ENCODE measurements at regions not wholly inside any gene's neighbourhood (a gene's known extent, or its start where the extent isn't known, plus 50 kb on each side); places are given as distances from the start of the nearest gene placed in this dataset.

DNA sequence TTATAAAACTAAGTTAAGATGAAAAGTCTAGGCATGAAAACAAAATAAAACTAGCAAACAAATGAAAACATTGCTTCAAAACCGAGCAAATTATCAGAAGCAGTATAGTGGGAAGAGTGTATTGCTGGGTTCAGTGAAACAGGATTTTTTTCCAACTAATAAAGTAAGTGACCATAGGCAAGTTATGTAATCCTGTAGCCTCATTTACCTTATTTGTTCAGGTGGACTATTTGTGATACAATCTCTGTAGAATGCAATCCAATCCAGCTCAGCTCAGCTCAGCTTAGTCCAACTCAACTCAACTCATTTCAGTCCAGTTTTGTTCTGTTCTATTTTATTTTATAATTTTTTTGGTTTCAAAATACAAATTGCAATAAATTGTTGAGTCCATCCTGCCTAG, 276.7 kb upstream of the LRIG3 start:
- H3K27ac ChIP-seq (ENCODE audit: low read depth in 1 of 2, low read length in 2 of 2) = no peak overlapping the region
- DNase-seq (no peak), ATAC-seq (ENCODE audit: low FRiP score) (no peak)
- 85% methylated on average over 1 of the region's 1 CpG for WGBS, 2 donors
- H3K36me3 ChIP-seq (ENCODE audit: control insufficient read depth in 1 of 2, insufficient read depth in 2 of 2, low read length in 1 of 2) = no peaks in the 10 kb centered on the region
- intact Hi-C loops (cut with DNase I) = no loop called here
- no peaks in the 10 kb centered on the region for H3K9me3 ChIP-seq (ENCODE audit: control insufficient read depth, low read length)
- no peaks in the 10 kb centered on the region for H3K4me1 ChIP-seq (ENCODE audit: control insufficient read depth in 1 of 2, insufficient read depth in 2 of 2, low read length in 2 of 2)
- no peak overlapping the region for H3K4me3 ChIP-seq (ENCODE audit: low read length in 2 of 2)
- no peaks in the 10 kb centered on the region for H3K27me3 ChIP-seq (ENCODE audit: control insufficient read depth in 1 of 2, insufficient read depth in 2 of 2, low read length in 1 of 2)

DNA sequence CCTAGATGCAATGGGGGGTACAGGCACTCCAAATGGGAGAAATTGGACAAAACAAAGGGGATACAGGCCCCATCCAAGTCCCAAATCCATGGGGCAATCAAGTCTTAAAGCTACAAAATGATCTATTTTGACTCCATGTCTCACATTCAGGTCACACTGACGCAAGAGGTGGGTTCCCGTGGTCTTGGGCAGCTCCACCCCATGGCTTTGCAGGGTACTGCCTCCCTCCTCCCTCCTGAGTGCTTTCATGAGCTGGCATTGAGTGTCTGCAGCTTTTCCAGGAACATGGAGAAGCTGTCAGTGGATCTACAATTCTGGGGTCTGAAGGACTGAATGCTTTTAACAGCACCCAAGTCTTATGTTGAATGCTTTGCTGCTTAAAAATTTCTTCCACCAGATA, 274.5 kb upstream of the LRIG3 start:
- Histone ChIP-seq H3K4me3 (ENCODE audit: low read length in 2 of 2) (no peak overlapping the region), H3K36me3 (ENCODE audit: control insufficient read depth in 1 of 2, insufficient read depth in 2 of 2, low read length in 1 of 2) (no peaks in the 10 kb centered on the region), H3K27ac (ENCODE audit: low read depth in 1 of 2, low read length in 2 of 2) (no peak overlapping the region), H3K27me3 (ENCODE audit: control insufficient read depth in 1 of 2, insufficient read depth in 2 of 2, low read length in 1 of 2) (no peaks in the 10 kb centered on the region), H3K4me1 (ENCODE audit: control insufficient read depth in 1 of 2, insufficient read depth in 2 of 2, low read length in 2 of 2) (no peaks in the 10 kb centered on the region), H3K9me3 (ENCODE audit: control insufficient read depth, low read length) (no peaks in the 10 kb centered on the region)
- DNase-seq (no peak), ATAC-seq (ENCODE audit: low FRiP score) (no peak)
- WGBS, 2 donors = 77 to 79% methylated on average over 2 of the region's 2 CpGs
- intact Hi-C loops (cut with DNase I) = no loop called here

GRCh38 chr12:59193476-59194050, 273.3 kb upstream of the LRIG3 start:
- Histone ChIP-seq H3K27me3 (ENCODE audit: control insufficient read depth in 1 of 2, insufficient read depth in 2 of 2, low read length in 1 of 2) (no peaks in the 10 kb centered on the region), H3K36me3 (ENCODE audit: control insufficient read depth in 1 of 2, insufficient read depth in 2 of 2, low read length in 1 of 2) (no peaks in the 10 kb centered on the region), H3K27ac (ENCODE audit: low read depth in 1 of 2, low read length in 2 of 2) (no peak overlapping the region), H3K4me3 (ENCODE audit: low read length in 2 of 2) (no peak overlapping the region), H3K4me1 (ENCODE audit: control insufficient read depth in 1 of 2, insufficient read depth in 2 of 2, low read length in 2 of 2) (no peaks in the 10 kb centered on the region), H3K9me3 (ENCODE audit: control insufficient read depth, low read length) (no peaks in the 10 kb centered on the region)
- intact Hi-C loops (cut with DNase I) = no loop called here
- 84 to 97% methylated on average over 1 of the region's 1 CpG for WGBS, 2 donors
- DNase-seq (no peak), ATAC-seq (ENCODE audit: low FRiP score) (no peak)

DNA sequence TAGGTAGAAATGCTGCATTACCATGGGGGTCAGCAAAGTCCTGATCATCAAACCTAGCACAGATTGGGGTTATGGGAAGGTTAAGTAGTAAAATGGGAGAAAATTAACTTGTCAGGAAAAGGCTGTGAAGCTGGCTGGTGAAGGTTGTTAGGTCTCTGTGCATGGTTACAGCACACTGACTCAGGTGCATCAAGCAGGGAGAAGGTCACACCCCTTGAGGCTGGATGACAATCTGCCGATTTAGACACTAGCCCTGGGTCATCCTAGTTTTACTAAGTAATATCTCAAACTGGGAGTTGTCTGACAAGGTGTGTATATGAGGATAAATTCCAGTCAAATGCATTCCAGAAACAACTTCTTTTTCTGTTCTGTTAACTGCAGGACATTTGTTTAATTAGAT, 271.1 kb upstream of the LRIG3 start:
- 75 to 88% methylated on average over 1 of the region's 1 CpG for WGBS, 2 donors
- no peak for DNase-seq

GRCh38 chr12:59186451-59186850, 266.1 kb upstream of the LRIG3 start:
- intact Hi-C loops (cut with DNase I) = no loop called here
- ATAC-seq (ENCODE audit: low FRiP score) (no peak), DNase-seq (no peak)
- no peaks in the 10 kb centered on the region for H3K4me1 ChIP-seq (ENCODE audit: control insufficient read depth in 1 of 2, insufficient read depth in 2 of 2, low read length in 2 of 2)
- peaks cover 0 to under 1% of the 10 kb centered on the region in 2 donors for H3K27me3 ChIP-seq (ENCODE audit: control insufficient read depth in 1 of 2, insufficient read depth in 2 of 2, low read length in 1 of 2)
- no peak overlapping the region for H3K4me3 ChIP-seq (ENCODE audit: low read length in 2 of 2)
- H3K36me3 ChIP-seq (ENCODE audit: control insufficient read depth in 1 of 2, insufficient read depth in 2 of 2, low read length in 1 of 2) = no peaks in the 10 kb centered on the region
- no peaks in the 10 kb centered on the region for H3K9me3 ChIP-seq (ENCODE audit: control insufficient read depth, low read length)
- WGBS, 2 donors = 21 to 31% methylated on average over 3 of the region's 3 CpGs
- H3K27ac ChIP-seq (ENCODE audit: low read depth in 1 of 2, low read length in 2 of 2) = no peak overlapping the region

More for the DNA sequence above, 271.1 kb upstream of the LRIG3 start:
- no peak overlapping the region for H3K4me3 ChIP-seq (ENCODE audit: low read length in 2 of 2)
- no peak overlapping the region for H3K27ac ChIP-seq (ENCODE audit: low read depth in 1 of 2, low read length in 2 of 2)
- H3K27me3 ChIP-seq (ENCODE audit: control insufficient read depth in 1 of 2, insufficient read depth in 2 of 2, low read length in 1 of 2) = no peaks in the 10 kb centered on the region
- H3K4me1 ChIP-seq (ENCODE audit: control insufficient read depth in 1 of 2, insufficient read depth in 2 of 2, low read length in 2 of 2) = no peaks in the 10 kb centered on the region
- no peak for ATAC-seq (ENCODE audit: low FRiP score)
- H3K9me3 ChIP-seq (ENCODE audit: control insufficient read depth, low read length) = no peaks in the 10 kb centered on the region
- intact Hi-C loops (cut with DNase I) = no loop called here
- H3K36me3 ChIP-seq (ENCODE audit: control insufficient read depth in 1 of 2, insufficient read depth in 2 of 2, low read length in 1 of 2) = no peaks in the 10 kb centered on the region

GRCh38 chr12:59185295-59185694, 265.0 kb upstream of the LRIG3 start:
- H3K27me3 ChIP-seq (ENCODE audit: control insufficient read depth in 1 of 2, insufficient read depth in 2 of 2, low read length in 1 of 2) = peaks cover 0 to 1% of the 10 kb centered on the region in 2 donors
- no peak overlapping the region for H3K27ac ChIP-seq (ENCODE audit: low read depth in 1 of 2, low read length in 2 of 2)
- intact Hi-C loops (cut with DNase I) = no loop called here
- no peaks in the 10 kb centered on the region for H3K36me3 ChIP-seq (ENCODE audit: control insufficient read depth in 1 of 2, insufficient read depth in 2 of 2, low read length in 1 of 2)
- H3K4me3 ChIP-seq (ENCODE audit: low read length in 2 of 2) = no peak overlapping the region
- WGBS, 2 donors = 86 to 93% methylated on average over 4 of the region's 4 CpGs
- H3K4me1 ChIP-seq (ENCODE audit: control insufficient read depth in 1 of 2, insufficient read depth in 2 of 2, low read length in 2 of 2) = no peaks in the 10 kb centered on the region
- no peaks in the 10 kb centered on the region for H3K9me3 ChIP-seq (ENCODE audit: control insufficient read depth, low read length)
- ATAC-seq (ENCODE audit: low FRiP score) = no peak
- no peak for DNase-seq

DNA sequence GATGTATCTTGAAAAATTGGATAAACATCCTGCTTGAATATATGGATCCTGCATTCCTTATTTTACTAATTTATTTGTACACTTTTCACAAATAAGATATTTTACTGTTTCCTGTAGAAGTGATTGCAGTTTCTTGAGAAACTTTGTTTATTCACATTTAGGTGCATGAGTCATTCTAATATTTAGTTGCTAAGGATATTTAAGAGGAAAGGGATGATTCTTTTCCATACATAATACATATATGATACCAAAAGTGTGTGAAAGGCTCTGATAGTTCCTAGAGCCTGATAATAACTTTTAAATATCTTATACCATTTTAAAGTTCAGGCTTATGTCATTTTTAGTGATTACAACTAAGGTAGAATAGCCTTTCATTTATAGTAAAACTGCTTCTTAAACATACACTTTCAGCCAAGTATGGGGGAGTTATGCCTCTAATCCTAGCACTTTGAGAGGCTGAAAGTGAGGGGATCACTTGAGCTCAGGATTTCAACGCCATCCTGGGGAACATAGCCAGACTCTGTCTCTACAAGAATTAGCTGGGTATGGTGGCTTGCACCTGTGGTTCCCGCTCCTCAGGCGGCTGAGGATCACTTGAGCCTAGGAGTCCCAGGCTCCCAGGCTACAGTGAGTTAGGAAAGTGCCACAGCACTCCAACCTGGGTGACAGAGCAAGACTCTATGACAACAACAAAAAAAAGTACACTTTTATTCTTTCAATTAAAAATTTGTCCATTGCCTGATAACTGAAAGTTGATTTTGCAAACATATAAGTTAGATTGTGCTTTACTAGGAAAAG, 262.6 kb upstream of the LRIG3 start:
- H3K9me3 ChIP-seq (ENCODE audit: control insufficient read depth, low read length) = no peaks in the 10 kb centered on the region
- H3K4me1 ChIP-seq (ENCODE audit: control insufficient read depth in 1 of 2, insufficient read depth in 2 of 2, low read length in 2 of 2) = no peaks in the 10 kb centered on the region
- WGBS, 2 donors = 88 to 90% methylated on average over 3 of the region's 3 CpGs
- intact Hi-C loops (cut with DNase I) = no loop called here
- DNase-seq (no peak), ATAC-seq (ENCODE audit: low FRiP score) (no peak)
- H3K27me3 ChIP-seq (ENCODE audit: control insufficient read depth in 1 of 2, insufficient read depth in 2 of 2, low read length in 1 of 2) = peaks cover 0 to 1% of the 10 kb centered on the region in 2 donors
- no peak overlapping the region for H3K4me3 ChIP-seq (ENCODE audit: low read length in 2 of 2)
- no peaks in the 10 kb centered on the region for H3K36me3 ChIP-seq (ENCODE audit: control insufficient read depth in 1 of 2, insufficient read depth in 2 of 2, low read length in 1 of 2)
- no peak overlapping the region for H3K27ac ChIP-seq (ENCODE audit: low read depth in 1 of 2, low read length in 2 of 2)

DNA sequence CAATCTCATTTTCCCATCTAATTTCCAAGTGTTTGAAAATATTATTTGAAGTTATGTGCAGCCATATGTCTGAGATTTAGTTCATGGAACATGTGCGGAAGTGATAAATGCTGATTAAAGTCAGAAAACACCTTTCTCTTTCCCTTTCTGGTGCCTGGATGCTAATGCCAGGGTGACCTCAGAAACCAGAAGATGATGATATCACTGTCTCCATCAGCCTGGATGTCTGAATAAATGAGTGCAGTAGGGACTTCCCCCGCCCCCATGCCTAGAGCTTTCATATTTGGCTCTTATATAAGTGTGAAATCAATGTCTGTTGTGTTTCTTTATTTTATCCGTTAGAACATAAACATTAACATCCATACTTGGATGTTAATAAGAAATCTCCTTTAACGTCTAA, 261.9 kb upstream of the LRIG3 start:
- 64 to 66% methylated on average over 4 of the region's 4 CpGs for WGBS, 2 donors
- intact Hi-C loops (cut with DNase I) = no loop called here

DNA sequence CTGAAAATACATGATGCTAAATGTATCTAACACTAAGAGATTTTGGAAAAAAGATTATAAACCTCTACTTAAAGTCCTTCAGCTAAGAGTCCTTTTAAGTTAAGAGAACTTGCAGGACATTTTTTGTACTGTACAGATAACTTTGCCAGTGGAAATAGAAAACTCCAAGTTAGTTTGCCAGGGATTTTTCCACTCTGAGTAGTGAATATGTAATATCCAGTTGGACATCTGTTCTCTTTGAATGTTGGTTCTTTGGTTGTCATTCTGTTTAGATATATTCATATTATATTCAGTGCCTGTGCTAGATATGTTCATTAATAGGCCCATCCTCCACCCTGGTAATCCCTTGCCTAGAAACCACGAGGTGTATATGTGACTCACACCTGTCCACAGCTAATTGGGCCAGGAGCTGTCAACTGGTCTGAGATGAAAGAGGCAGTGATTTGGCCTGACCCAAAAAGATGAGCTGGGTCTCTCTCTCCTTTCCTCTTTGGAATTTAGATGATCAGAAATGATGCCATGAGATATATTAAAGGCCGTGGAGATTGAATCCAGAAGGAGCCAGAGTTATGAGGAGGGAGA, 261.0 kb upstream of the LRIG3 start:
- Histone ChIP-seq H3K27me3 (ENCODE audit: control insufficient read depth in 1 of 2, insufficient read depth in 2 of 2, low read length in 1 of 2) (peaks cover 0 to 1% of the 10 kb centered on the region in 2 donors), H3K9me3 (ENCODE audit: control insufficient read depth, low read length) (no peaks in the 10 kb centered on the region), H3K27ac (ENCODE audit: low read depth in 1 of 2, low read length in 2 of 2) (no peak overlapping the region), H3K4me3 (ENCODE audit: low read length in 2 of 2) (no peak overlapping the region), H3K4me1 (ENCODE audit: control insufficient read depth in 1 of 2, insufficient read depth in 2 of 2, low read length in 2 of 2) (no peaks in the 10 kb centered on the region), H3K36me3 (ENCODE audit: control insufficient read depth in 1 of 2, insufficient read depth in 2 of 2, low read length in 1 of 2) (no peaks in the 10 kb centered on the region)
- no peak for ATAC-seq (ENCODE audit: low FRiP score)
- no peak for DNase-seq
- 85 to 90% methylated on average over 2 of the region's 2 CpGs for WGBS, 2 donors
- intact Hi-C loops (cut with DNase I) = no loop called here

More for the DNA sequence above, 261.9 kb upstream of the LRIG3 start:
- no peak for DNase-seq
- ATAC-seq (ENCODE audit: low FRiP score) = no peak
- no peaks in the 10 kb centered on the region for H3K4me1 ChIP-seq (ENCODE audit: control insufficient read depth in 1 of 2, insufficient read depth in 2 of 2, low read length in 2 of 2)
- H3K4me3 ChIP-seq (ENCODE audit: low read length in 2 of 2) = no peak overlapping the region
- H3K9me3 ChIP-seq (ENCODE audit: control insufficient read depth, low read length) = no peaks in the 10 kb centered on the region
- peaks cover 0 to 1% of the 10 kb centered on the region in 2 donors for H3K27me3 ChIP-seq (ENCODE audit: control insufficient read depth in 1 of 2, insufficient read depth in 2 of 2, low read length in 1 of 2)
- no peaks in the 10 kb centered on the region for H3K36me3 ChIP-seq (ENCODE audit: control insufficient read depth in 1 of 2, insufficient read depth in 2 of 2, low read length in 1 of 2)
- H3K27ac ChIP-seq (ENCODE audit: low read depth in 1 of 2, low read length in 2 of 2) = no peak overlapping the region

Data from aorta (tissue), 5 donors.